GM18873 (cell line): ENCODE measurements at regions not wholly inside any gene's neighbourhood (a gene's known extent, or its start where the extent isn't known, plus 50 kb on each side); places are given as distances from the start of the nearest gene placed in this dataset.

Source experiments
- ATAC-seq: cut with Tn5 transposase; IDR thresholded peaks from one replicate; pipeline ENCODE4 v1.9.1; 2021; ENCODE audit warnings: mild to moderate bottlenecking, moderate library complexity, moderate number of reproducible peaks; ENCODE audit not compliant: unreplicated experiment, low FRiP score

DNA sequence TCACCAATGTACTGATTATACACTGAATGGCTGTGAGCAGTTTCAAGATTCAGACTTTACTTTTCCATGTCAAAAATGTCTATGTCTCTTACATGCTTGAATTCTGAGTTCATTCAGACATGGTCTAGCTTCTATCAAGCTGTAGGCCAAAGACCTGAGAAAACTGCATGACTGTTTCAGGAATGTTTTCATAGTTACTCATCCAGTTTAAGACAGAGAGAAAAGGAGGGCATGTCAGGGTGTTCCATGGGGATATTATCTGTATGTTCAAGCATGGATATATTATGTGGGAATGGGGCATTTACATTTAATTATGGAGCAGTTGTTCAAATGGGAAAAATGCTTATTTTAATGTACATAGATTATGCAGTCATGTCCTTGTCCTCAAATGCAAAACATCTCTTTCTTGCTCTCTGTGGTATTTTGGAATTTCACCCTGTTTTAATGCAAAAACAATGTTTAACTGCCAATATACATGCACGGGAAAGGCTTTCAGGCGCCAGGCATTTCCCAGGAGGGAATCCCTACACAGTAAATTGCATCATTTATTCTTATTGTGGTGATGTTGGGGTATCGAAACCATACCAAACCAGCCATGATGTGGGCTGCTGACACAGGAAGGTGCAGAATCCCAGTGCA is 429.1 kb upstream of the INTU start:
- no peak for ATAC-seq

GRCh38 chr4:127204322-127204721 is 428.4 kb upstream of the INTU start:
- no peak for ATAC-seq

DNA sequence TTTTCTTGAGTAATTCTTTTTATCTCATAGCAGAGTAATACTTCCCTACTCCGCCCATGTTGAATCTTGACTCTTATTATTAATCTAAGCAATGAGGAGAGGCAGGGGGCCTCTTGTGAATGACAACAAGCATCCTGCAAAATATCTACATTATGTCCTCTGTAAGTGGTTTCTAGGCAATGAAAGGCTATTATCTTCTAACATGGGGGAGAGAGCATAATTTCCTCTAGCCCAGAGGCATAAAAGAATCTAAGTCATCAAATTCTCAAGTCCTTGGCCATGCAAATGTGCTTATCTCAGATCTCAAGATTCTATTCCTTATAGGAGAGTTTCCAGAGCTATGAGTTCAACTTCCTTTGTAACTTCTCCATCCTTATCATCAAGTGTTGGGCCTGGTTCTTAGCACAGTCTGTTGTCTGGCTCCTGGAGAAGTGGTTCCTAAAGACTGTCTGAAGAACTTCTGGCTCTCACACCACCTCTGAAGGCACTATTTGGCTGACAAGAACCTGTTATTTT is 423.1 kb upstream of the INTU start:
- no peak for ATAC-seq

- no peak for ATAC-seq
Measured at GRCh38 chr4:127210893-127211649, 421.7 kb upstream of the INTU start.

DNA sequence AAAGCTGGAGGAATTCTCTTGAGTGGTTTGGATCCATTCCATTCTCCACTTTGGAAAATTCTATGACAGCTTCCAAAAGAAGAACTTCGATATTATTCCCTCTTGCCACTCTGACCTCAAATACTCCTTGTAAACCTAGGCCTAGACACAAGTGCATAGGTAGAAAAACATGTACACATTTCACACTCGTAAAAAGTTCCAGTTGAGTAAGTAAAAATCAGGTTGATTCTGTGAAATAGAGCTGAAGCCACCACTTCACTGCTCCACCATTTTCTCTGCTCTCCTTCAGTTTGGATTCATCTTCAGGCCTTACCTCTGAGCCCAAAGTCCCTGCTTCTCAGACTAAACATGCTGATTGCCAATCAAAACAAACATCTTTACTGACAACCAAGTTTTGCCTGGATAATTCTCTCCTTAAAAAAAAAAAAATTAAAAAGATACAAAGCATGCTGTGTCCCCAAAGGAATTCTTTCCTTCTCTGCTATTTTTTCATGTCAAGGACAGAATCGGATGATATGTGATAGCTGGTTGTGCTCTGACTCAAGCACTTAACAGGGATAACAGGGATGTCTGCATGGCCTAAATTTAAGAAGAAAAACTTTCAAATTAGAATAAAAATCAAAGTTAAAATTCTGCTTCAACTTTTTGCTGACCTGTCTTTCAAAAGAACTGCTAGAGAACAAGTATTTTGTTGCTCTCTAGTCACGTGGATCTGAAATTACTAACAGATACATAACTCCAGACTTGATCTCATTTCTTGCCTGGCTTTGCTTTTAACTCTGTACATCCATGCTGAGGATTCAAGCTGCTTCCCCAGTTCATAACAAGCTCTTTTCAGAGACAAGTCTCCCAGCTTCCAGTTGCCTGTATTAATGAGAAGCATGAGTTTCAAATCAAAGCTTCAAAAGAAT is 420.9 kb upstream of the INTU start:
- no peak for ATAC-seq

- ATAC-seq = no peak
Measured at GRCh38 chr4:127212701-127213100, 420.1 kb upstream of the INTU start.

DNA sequence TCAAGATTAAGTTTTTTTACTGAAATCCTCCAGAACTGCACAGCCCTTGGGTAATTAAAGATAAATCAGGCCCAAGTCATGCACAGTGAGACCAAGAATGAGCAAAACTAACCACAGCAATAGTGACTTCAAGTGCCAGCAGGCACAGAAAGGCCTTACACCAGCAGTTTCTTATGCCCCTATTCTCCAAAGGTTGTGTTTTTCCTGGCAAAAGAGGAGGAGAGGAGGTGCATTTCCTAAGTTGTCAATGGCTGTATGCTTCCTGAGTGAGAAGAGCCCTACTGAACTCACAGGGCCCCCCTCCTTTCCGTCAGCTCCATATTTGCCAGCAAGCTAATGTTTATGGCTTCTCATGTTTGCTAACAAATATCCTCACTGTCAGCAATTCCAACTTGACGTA is 418.7 kb upstream of the INTU start:
- ATAC-seq = no peak

GRCh38 chr4:127214931-127215330 is 417.8 kb upstream of the INTU start:
- ATAC-seq = no peak

GRCh38 chr4:127217586-127218229 is 415.0 kb upstream of the INTU start:
- ATAC-seq = no peak

- no peak for ATAC-seq
Measured at GRCh38 chr4:127219232-127219631, 413.5 kb upstream of the INTU start.

GRCh38 chr4:127224556-127224955 is 408.2 kb upstream of the INTU start:
- no peak for ATAC-seq

- no peak for ATAC-seq
Measured at GRCh38 chr4:127229855-127230608, 402.7 kb upstream of the INTU start.

DNA sequence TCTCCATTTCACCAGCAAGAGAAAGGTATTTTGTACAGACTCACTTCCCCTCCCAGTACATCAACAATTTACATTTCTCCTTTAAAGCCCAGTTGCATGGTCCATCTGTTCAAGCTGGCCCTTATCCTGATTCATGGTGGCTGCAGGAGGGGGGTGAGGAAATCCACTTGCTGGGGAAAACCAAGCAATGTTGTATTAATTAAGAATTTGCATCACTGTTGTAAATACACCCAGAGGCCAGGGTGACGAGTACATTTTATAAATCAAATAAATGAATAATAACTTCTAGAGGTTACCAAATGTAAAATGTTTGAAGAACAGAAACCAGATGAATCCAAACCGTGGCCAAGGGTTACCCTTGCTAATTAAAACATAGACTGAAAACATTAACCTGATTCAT is 395.9 kb upstream of the INTU start:
- ATAC-seq = no peak

DNA sequence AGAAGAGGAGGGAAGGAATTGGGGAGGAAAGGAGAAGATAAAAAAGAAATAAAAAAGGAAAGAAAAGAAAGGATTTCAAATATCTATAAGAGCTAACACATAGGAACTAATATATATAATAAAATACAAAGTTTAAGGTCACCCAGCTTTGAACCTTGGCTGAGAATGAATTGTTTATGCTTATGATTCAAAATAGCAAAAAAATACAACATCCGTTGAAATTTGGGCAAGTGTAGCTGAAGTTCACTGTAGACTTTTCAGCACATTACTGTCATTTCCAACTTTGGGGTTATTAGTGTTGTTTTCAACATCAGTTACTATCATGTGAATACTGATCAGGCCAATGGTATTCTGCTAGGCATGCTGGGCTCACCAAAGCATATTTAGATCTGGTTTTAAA is 395.2 kb upstream of the INTU start:
- ATAC-seq = no peak

DNA sequence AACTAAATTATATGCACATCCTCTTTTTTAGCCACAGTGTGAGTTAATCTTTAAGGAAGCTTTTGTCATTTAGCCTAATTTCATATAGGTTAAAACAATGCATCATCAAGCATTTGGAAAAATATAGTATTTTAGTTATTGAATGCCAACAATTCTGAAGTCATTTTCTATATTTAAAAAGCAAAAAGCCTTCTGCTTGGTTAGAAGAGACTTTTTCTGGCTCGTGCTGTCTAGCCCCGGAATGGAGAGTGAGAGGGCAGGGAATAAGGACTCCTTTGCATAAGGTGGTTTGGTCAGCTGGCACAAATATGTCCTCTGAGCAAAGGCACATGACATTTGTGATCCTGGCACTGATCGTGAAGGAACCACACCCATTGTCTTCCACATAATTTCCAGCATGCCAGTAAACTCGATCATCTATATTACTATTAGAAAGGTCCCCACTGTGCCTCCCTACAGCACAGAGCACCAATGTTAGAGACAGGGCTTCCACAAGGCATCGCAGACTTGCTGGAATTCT is 393.7 kb upstream of the INTU start:
- ATAC-seq = no peak

DNA sequence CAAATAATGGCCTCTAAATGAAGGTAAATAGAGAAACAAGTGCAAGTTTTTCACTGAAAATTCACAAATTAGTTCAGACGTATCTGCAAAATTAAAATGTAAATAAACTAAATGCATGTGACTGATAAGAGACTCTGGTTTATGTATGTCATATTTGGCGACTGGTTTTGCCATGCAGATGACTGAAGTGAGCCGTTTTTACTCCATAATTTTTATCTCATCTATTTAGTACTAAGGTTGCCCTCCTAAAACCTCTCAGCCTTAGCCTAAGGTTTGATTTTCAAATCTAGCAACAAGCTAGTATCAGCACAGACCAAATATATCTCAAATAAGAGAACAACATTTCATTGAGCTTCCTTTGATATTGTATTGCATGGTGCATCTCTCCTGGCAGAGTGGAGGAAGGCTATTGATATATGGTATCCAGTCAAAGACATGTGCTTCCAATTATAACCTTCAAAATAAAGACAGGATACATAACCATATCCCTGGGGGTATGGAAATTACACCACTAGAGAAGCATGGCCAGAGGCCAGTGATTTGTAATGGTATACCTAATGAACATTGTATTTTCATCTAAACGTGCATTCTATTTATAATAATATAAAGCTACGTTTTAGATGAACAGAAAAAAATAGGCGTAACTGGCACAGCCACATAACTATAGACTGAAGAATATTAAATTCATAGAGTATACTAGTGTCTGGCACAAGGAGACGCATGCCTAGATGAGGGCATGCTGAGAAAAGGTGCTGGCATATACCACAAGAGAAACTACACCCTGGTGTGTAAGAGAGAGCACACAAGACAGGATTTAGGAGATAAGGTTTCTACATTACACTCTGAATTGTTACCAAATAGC is 392.6 kb upstream of the INTU start:
- no peak for ATAC-seq

DNA sequence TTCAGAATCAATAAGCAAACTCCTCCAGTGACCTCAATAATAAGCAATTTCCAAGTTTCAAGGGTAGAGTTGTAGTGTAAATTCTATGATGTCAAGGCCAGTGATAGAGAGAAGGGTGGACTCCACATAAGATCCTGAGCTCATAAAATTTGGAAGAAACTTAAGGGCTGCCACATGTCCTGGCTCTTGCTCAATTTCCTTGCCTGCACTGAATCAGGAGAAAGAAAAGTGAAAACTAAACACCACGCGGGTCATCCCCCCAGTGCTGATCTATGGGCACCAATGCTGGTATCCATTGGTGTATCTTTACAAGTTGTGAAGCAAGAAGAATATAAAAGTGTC is 392.0 kb upstream of the INTU start:
- no peak for ATAC-seq

GRCh38 chr4:127244515-127244914 is 388.2 kb upstream of the INTU start:
- no peak for ATAC-seq
